Hepatocyte (in vitro differentiated cells): ENCODE measurements at regions not wholly inside any gene's neighbourhood (a gene's known extent, or its start where the extent isn't known, plus 50 kb on each side); places are given as distances from the start of the nearest gene placed in this dataset.

Source experiments
- CTCF ChIP-seq: fragments of 200-600 bp; sonication (generic); IDR thresholded peaks from 2 replicates; pipeline ENCODE4 v1.5.1; 2016; ENCODE audit warnings: antibody characterized with exemption, mild to moderate bottlenecking; ENCODE audit not compliant: poor library complexity
- EZH2 ChIP-seq: fragments of 200-600 bp; sonication (generic); IDR thresholded peaks from 2 replicates; pipeline ENCODE4 v1.6.1; 2016; ENCODE audit warnings: antibody characterized with exemption, mild to moderate bottlenecking, borderline replicate concordance

GRCh38 chr6:86217906-86218305 is 575.2 kb upstream of the SYNCRIP start:
- TF ChIP-seq CTCF (no peak), EZH2 (no peak)
